Gastroesophageal sphincter (tissue), 4 donors: ENCODE measurements at regions not wholly inside any gene's neighbourhood (a gene's known extent, or its start where the extent isn't known, plus 50 kb on each side); places are given as distances from the start of the nearest gene placed in this dataset.

Experiments
- ATAC-seq: fragments of 150-250 bp; one replicate; pipeline ENCODE4 v1.9.1; 2016; ENCODE audit warnings: mild to moderate bottlenecking, moderate library complexity
- H3K27ac ChIP-seq, 4 donors: fragments of 200-600 bp; sonication (generic) in 3 of 4; 1 replicate in 3 of 4; 2 replicates in 1 of 4; pipeline ENCODE4 v1.5.1; 2016 to 2019
- H3K27me3 ChIP-seq: fragments of 200-600 bp; sonication (generic); one replicate; pipeline ENCODE4 v1.5.1; 2019
- H3K36me3 ChIP-seq, 2 donors: fragments of 200-600 bp; sonication (generic); one replicate each; pipeline ENCODE4 v1.5.1; 2019; ENCODE audit warnings: control low read depth in 1 of 2
- H3K4me1 ChIP-seq, 3 donors: fragments of 200-600 bp; sonication (generic); 1 replicate in 2 of 3; 2 replicates in 1 of 3; pipeline ENCODE4 v1.5.1; 2016 to 2019; ENCODE audit warnings: control low read depth in 2 of 3
- H3K4me3 ChIP-seq, 2 donors: fragments of 200-600 bp; sonication (generic); one replicate each; pipeline ENCODE4 v1.5.1; 2019; ENCODE audit warnings: mild to moderate bottlenecking in 1 of 2, moderate library complexity in 1 of 2
- H3K9me3 ChIP-seq, 3 donors: fragments of 200-600 bp; sonication (generic); one replicate each; pipeline ENCODE4 v1.5.1; 2017 to 2019; ENCODE audit warnings: control low read depth in 2 of 3
- EP300 ChIP-seq: sonication (generic); formaldehyde crosslinking; IDR thresholded peaks from one replicate; pipeline ENCODE4 v1.6.1; 2017; ENCODE audit warnings: antibody characterized with exemption, mild to moderate bottlenecking
- POLR2A ChIP-seq, 2 donors: fragments of 450-650 bp; IDR thresholded peaks; one replicate each; pipeline ENCODE4 v1.6.1; 2017; ENCODE audit warnings: antibody characterized with exemption in 2 of 2, mild to moderate bottlenecking in 2 of 2, moderate library complexity in 1 of 2
- POLR2AphosphoS5 ChIP-seq: sonication (generic); formaldehyde crosslinking; IDR thresholded peaks from one replicate; pipeline ENCODE4 v1.6.1; 2017; ENCODE audit warnings: antibody characterized with exemption
- WGBS, 2 donors: methylation state at CpG; one replicate each; pipeline ENCODE4 v1.1.5; 2018; ENCODE audit warnings: low coverage in 1 of 2; 5-methylcytosine and 5-hydroxymethylcytosine counted together
- TF ChIP-seq, protein P1 (sequence below), 4 experiments: fragments of 200-600 bp in 2 of 4; fragments of 450-650 bp in 2 of 4; sonication (generic) in 1 of 4; IDR thresholded peaks; one replicate each; pipeline ENCODE4 v1.5.1; 2017 to 2019; ENCODE audit warnings: antibody characterized with exemption in 4 of 4, mild to moderate bottlenecking in 2 of 4, moderate library complexity in 2 of 4

DNA sequence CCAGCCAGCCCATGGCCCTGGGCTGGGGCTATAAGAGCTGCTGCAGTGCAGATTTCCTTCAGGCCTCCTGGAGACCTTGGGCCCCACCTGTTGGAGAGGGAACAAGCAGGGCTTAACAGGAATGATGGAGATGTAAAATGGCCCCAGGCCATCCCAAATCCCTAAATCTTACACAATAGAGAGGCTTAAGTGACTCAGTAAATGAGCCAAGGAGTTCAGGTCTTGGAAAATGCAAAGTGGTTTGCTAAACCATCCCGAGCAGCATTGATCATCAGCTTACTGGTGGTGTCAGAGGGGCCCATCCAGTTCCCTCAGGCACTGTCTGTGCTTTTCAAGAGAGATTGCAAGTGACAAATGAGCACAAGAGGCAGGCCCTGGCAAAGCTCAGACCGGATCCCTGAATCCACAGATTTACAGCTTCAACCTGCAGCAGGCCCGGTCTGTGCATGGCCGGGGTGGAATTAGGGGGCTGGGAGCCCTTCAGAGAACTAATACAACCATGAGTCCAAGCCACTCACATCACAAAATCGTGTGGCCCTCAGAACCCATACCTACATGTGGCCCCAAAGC, 325.4 kb downstream of the UACA start:
- Histone ChIP-seq H3K36me3 (no peaks in the 10 kb centered on the region), H3K27ac (no peak overlapping the region), H3K27me3 (peaks cover 21% of the 10 kb centered on the region), H3K4me1 (no peaks in the 10 kb centered on the region), H3K9me3 (no peaks in the 10 kb centered on the region), H3K4me3 (no peak overlapping the region)
- 83 to 85% methylated on average over 1 to 5 of the region's 5 CpGs for WGBS, 2 donors
- no peak for ATAC-seq
- TF ChIP-seq POLR2A (IDR thresholded peaks at IDR 0.05) (no peak), POLR2AphosphoS5 (no peak), EP300 (no peak)
- TF ChIP-seq, protein P1, sequence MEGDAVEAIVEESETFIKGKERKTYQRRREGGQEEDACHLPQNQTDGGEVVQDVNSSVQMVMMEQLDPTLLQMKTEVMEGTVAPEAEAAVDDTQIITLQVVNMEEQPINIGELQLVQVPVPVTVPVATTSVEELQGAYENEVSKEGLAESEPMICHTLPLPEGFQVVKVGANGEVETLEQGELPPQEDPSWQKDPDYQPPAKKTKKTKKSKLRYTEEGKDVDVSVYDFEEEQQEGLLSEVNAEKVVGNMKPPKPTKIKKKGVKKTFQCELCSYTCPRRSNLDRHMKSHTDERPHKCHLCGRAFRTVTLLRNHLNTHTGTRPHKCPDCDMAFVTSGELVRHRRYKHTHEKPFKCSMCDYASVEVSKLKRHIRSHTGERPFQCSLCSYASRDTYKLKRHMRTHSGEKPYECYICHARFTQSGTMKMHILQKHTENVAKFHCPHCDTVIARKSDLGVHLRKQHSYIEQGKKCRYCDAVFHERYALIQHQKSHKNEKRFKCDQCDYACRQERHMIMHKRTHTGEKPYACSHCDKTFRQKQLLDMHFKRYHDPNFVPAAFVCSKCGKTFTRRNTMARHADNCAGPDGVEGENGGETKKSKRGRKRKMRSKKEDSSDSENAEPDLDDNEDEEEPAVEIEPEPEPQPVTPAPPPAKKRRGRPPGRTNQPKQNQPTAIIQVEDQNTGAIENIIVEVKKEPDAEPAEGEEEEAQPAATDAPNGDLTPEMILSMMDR (IDR thresholded peaks at IDR 0.05) = no peak

DNA sequence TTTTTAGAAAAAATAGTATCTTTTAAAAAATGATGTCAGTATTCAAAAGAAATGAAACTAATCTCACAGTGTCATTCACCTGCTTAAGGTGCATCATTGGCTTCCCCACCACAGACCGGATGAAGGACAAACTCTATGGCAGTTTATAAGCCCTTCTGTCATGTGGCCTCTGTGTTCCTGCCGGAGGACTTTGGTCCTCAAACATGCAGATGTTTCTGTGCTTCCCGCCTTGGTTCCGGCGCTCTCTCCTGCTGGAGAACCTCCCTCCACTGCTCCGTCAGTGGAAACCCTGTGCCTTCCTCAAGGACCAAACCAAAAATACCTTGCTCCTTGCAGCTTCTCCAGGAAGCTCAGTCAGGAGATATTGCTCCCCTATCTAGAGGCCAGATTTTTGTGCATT, 326.3 kb downstream of the UACA start:
- Histone ChIP-seq H3K36me3 (no peaks in the 10 kb centered on the region), H3K27ac (no peak overlapping the region), H3K4me3 (no peak overlapping the region), H3K9me3 (no peaks in the 10 kb centered on the region), H3K4me1 (no peaks in the 10 kb centered on the region), H3K27me3 (peaks cover 18% of the 10 kb centered on the region)
- TF ChIP-seq POLR2AphosphoS5 (no peak), EP300 (no peak), POLR2A (IDR thresholded peaks at IDR 0.05) (no peak)
- TF ChIP-seq, protein P1 (IDR thresholded peaks at IDR 0.05) = no peak
- 96 to 99% methylated on average over 5 to 6 of the region's 6 CpGs for WGBS, 2 donors
- no peak for ATAC-seq

DNA sequence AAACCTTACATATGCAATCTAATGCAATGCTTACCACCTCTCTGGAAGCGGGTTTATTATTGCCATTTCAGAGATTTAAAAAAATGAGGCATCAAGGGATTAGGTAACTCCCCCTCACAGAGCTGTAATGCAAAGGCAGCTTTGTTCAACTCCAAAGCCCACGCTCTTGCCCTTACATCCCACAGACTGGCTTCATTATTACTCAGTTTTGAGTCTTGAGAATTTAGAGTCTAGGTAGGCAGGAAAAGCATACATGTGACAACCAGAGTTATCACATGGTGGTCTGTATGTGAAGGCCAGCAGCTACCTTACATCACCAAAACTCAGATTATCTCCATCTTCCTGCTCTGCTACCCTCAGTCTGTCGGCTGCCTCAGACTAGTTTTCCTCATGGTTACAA, 326.9 kb downstream of the UACA start:
- no peak overlapping the region for H3K4me3 ChIP-seq
- no peak overlapping the region for H3K27ac ChIP-seq
- peaks cover 12% of the 10 kb centered on the region for H3K27me3 ChIP-seq
- no peak for ATAC-seq
- no peaks in the 10 kb centered on the region for H3K9me3 ChIP-seq
- 90 to 94% methylated on average over 3 of the region's 3 CpGs for WGBS, 2 donors
- no peaks in the 10 kb centered on the region for H3K4me1 ChIP-seq
- H3K36me3 ChIP-seq = no peaks in the 10 kb centered on the region
- TF ChIP-seq POLR2A (IDR thresholded peaks at IDR 0.05) = no peak
- TF ChIP-seq EP300 = no peak

DNA sequence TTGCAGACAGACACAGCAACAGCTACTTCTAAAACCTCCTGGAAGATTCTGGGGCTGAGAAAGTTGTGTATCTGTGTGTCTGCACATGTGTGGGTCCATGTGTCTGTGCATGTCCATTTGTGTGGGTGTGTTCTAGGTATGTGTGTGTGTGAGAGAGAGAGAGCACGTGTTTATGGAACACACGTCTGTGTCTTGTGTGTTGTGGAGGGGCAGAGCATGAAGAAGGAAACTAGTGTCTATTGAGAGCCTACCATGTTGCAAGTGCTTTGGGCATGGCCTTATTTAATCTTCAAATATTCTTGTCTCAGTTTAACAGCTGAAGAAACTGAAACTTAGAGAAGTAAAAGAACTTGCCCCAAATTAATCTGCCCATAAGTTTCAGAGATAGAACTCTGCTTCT, 327.5 kb downstream of the UACA start:
- 75 to 86% methylated on average over 2 of the region's 2 CpGs for WGBS, 2 donors
- Histone ChIP-seq H3K4me1 (no peaks in the 10 kb centered on the region), H3K36me3 (no peaks in the 10 kb centered on the region), H3K27me3 (peaks cover 6% of the 10 kb centered on the region), H3K4me3 (no peak overlapping the region), H3K27ac (no peak overlapping the region), H3K9me3 (no peaks in the 10 kb centered on the region)
- ATAC-seq = no peak
- TF ChIP-seq POLR2AphosphoS5 = no peak
- TF ChIP-seq POLR2A (IDR thresholded peaks at IDR 0.05) = no peak
- TF ChIP-seq EP300 = no peak
- TF ChIP-seq, protein P1 (IDR thresholded peaks at IDR 0.05) = no peak

DNA sequence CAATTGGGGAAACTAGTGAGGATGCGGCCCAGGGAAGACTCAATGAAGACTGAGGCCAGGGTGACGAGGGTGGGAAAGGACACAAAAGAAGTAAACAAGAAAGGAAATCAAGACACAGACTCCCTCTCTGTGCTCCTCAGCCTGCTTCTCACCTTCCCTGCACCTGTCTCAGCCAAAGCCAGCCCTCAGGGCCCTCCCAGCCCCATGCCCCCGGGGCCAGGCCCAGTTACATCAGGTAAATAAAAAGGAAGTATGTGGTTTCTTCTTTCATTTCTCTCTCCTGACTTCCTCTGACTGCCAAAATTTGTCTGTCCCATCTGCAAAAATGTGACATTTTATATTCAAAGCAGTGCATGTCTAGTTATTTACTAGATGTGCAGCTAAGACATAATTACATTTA, 328.0 kb downstream of the UACA start:
- TF ChIP-seq POLR2AphosphoS5 (no peak), POLR2A (IDR thresholded peaks at IDR 0.05) (no peak), EP300 (no peak)
- TF ChIP-seq, protein P1 (IDR thresholded peaks at IDR 0.05) = no peak
- Histone ChIP-seq H3K36me3 (no peaks in the 10 kb centered on the region), H3K9me3 (no peaks in the 10 kb centered on the region), H3K27ac (no peak overlapping the region), H3K4me1 (no peaks in the 10 kb centered on the region), H3K4me3 (no peak overlapping the region), H3K27me3 (peaks cover under 1% of the 10 kb centered on the region)
- no peak for ATAC-seq
- 65% methylated on average over 3 of the region's 3 CpGs; no CpG with 5 or more reads in 1 of the 2 donors for WGBS, 2 donors
